ENCODE measurements at regions not wholly inside any gene's neighbourhood (a gene's known extent, or its start where the extent isn't known, plus 50 kb on each side); places are given as distances from the start of the nearest gene placed in this dataset.

DNA sequence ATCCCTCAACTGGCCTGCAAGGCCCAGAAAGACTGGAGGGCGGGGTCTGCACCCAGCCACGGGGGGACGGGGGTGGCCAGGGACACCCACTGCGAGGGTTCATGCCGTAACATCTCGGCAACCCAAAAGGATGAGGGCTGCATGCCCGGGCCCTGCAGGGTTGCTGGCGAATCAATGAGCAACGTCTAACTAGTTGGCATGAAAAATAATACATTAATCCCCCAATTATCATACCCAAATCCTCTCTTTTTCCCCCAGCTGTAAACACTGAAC, 232.2 kb downstream of the TUBA3C start:
- TF ChIP-seq, protein P1, sequence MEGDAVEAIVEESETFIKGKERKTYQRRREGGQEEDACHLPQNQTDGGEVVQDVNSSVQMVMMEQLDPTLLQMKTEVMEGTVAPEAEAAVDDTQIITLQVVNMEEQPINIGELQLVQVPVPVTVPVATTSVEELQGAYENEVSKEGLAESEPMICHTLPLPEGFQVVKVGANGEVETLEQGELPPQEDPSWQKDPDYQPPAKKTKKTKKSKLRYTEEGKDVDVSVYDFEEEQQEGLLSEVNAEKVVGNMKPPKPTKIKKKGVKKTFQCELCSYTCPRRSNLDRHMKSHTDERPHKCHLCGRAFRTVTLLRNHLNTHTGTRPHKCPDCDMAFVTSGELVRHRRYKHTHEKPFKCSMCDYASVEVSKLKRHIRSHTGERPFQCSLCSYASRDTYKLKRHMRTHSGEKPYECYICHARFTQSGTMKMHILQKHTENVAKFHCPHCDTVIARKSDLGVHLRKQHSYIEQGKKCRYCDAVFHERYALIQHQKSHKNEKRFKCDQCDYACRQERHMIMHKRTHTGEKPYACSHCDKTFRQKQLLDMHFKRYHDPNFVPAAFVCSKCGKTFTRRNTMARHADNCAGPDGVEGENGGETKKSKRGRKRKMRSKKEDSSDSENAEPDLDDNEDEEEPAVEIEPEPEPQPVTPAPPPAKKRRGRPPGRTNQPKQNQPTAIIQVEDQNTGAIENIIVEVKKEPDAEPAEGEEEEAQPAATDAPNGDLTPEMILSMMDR (IDR thresholded peaks at IDR 0.05), result no peak
- TF ChIP-seq ZFX (IDR thresholded peaks at IDR 0.05; ENCODE audit: borderline replicate concordance), result no peak

Data from 22Rv1 (cell line).